ENCODE measurements at regions not wholly inside any gene's neighbourhood (a gene's known extent, or its start where the extent isn't known, plus 50 kb on each side); places are given as distances from the start of the nearest gene placed in this dataset.

DNA sequence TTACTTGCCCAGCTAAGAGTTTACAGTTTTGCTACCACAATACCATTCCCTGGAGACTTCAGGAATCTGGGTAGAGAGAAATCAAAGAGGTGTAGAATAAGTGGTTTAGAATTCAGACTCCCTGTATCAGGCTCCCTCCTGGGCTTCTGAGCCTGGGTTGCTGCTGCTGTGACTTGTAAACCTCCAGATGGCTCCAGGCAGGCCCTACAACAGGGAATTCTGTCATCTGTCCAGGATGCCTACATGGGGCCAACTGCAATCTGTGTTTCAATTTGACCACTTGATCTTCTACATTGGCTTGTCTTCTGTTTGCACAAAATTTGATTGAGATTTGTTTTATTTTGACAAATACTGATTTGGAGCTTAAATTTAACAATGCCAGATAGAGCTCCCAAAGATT, 183.9 kb downstream of the RAD51AP2 start:
- no peak overlapping the region for H3K4me3 ChIP-seq (ENCODE audit: low read depth, low read length)
- H3K4me1 ChIP-seq: no peaks in the 10 kb centered on the region
- H3K9ac ChIP-seq: no peak overlapping the region
- H3K9me3 ChIP-seq (ENCODE audit: control insufficient read depth, low read length): no peaks in the 10 kb centered on the region
- H3K36me3 ChIP-seq (ENCODE audit: control insufficient read depth, insufficient read depth, low read length): no peaks in the 10 kb centered on the region
- TF ChIP-seq, protein P1, sequence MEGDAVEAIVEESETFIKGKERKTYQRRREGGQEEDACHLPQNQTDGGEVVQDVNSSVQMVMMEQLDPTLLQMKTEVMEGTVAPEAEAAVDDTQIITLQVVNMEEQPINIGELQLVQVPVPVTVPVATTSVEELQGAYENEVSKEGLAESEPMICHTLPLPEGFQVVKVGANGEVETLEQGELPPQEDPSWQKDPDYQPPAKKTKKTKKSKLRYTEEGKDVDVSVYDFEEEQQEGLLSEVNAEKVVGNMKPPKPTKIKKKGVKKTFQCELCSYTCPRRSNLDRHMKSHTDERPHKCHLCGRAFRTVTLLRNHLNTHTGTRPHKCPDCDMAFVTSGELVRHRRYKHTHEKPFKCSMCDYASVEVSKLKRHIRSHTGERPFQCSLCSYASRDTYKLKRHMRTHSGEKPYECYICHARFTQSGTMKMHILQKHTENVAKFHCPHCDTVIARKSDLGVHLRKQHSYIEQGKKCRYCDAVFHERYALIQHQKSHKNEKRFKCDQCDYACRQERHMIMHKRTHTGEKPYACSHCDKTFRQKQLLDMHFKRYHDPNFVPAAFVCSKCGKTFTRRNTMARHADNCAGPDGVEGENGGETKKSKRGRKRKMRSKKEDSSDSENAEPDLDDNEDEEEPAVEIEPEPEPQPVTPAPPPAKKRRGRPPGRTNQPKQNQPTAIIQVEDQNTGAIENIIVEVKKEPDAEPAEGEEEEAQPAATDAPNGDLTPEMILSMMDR (IDR thresholded peaks at IDR 0.05): no peak
- no peak overlapping the region for H3K27ac ChIP-seq
- no peak overlapping the region for H3K4me2 ChIP-seq (ENCODE audit: low read length)
- no peaks in the 10 kb centered on the region for H3K27me3 ChIP-seq (ENCODE audit: control insufficient read depth, insufficient read depth, low read length)
- H3K79me2 ChIP-seq: no peaks in the 10 kb centered on the region
- no peak overlapping the region for H2AFZ ChIP-seq

DNA sequence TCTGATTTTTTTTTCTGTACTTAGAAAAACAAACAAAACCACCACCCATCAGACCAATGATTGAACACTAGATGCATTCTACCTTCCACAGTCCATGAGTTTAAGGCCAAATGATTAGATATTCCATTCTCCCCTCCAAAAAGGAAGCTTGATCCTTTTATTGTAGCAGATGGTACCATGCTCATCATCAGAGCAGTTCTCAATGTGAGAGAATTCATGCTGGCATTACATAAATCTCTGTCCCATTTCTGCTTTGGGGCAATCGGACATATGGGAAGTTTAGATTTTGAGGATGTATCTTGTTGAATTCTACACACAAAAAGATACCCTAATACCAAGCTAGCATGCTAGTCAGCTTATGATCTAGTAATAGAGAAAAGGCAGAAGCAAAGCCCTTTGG, 186.6 kb downstream of the RAD51AP2 start:
- Histone ChIP-seq H3K36me3 (ENCODE audit: control insufficient read depth, insufficient read depth, low read length) (no peaks in the 10 kb centered on the region), H3K27ac (no peak overlapping the region), H2AFZ (no peak overlapping the region), H3K4me2 (ENCODE audit: low read length) (no peak overlapping the region), H3K27me3 (ENCODE audit: control insufficient read depth, insufficient read depth, low read length) (no peaks in the 10 kb centered on the region), H3K9me3 (ENCODE audit: control insufficient read depth, low read length) (no peaks in the 10 kb centered on the region), H3K9ac (no peak overlapping the region), H3K4me3 (ENCODE audit: low read depth, low read length) (no peak overlapping the region), H3K4me1 (no peaks in the 10 kb centered on the region), H3K79me2 (no peaks in the 10 kb centered on the region)
- TF ChIP-seq, protein P1 (IDR thresholded peaks at IDR 0.05): no peak

DNA sequence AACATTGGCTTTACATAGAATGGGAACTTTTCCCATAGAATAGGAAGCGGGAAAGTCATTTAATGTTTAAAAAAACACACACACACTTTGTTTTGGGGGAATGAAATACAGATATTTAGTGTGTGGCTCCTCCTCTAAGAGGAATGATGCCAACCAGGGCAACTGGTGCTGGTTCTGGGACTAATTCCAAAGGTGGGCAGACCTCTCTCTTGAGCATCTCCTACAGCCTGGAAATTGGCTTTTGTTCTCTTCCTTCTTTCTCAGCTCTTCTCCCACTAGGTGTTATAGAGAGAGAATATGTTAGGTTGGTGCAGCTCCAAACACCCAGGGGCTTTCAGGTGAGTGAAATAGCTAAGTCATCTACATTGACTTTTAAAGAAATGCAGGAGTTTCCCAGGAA, 190.1 kb downstream of the RAD51AP2 start:
- no peak overlapping the region for H3K9ac ChIP-seq
- TF ChIP-seq, protein P1 (IDR thresholded peaks at IDR 0.05): no peak

DNA sequence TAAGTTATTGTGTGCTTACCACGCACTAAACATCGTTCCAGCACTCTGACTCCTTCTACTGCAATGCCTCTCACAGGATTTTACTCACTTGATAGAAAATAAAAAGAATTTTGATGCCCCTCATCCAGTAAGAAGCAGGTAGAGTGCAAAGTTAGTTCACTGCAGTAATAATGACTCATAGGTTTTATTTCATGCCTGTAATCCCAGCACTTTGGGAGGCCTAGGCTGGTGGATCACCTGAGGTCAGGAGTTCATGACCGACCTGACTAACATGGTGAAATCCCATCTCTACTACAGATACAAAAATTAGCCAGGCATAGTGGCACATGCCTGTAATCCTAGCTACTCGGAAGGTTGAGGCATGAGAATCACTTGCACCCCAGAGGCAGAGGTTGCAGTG, 190.6 kb downstream of the RAD51AP2 start:
- Histone ChIP-seq H3K9ac (no peak overlapping the region), H3K36me3 (ENCODE audit: control insufficient read depth, insufficient read depth, low read length) (no peaks in the 10 kb centered on the region), H3K9me3 (ENCODE audit: control insufficient read depth, low read length) (no peaks in the 10 kb centered on the region), H3K27me3 (ENCODE audit: control insufficient read depth, insufficient read depth, low read length) (no peaks in the 10 kb centered on the region), H3K4me1 (no peaks in the 10 kb centered on the region), H3K4me3 (ENCODE audit: low read depth, low read length) (no peak overlapping the region), H3K27ac (no peak overlapping the region), H3K4me2 (ENCODE audit: low read length) (no peak overlapping the region), H3K79me2 (no peaks in the 10 kb centered on the region), H2AFZ (no peak overlapping the region)
- TF ChIP-seq, protein P1 (IDR thresholded peaks at IDR 0.05): no peak

More for the DNA sequence above, 190.1 kb downstream of the RAD51AP2 start:
- Histone ChIP-seq H3K79me2 (no peaks in the 10 kb centered on the region), H3K27ac (no peak overlapping the region), H3K27me3 (ENCODE audit: control insufficient read depth, insufficient read depth, low read length) (no peaks in the 10 kb centered on the region), H3K4me1 (no peaks in the 10 kb centered on the region), H3K36me3 (ENCODE audit: control insufficient read depth, insufficient read depth, low read length) (no peaks in the 10 kb centered on the region), H3K4me2 (ENCODE audit: low read length) (no peak overlapping the region), H3K9me3 (ENCODE audit: control insufficient read depth, low read length) (no peaks in the 10 kb centered on the region), H2AFZ (no peak overlapping the region), H3K4me3 (ENCODE audit: low read depth, low read length) (no peak overlapping the region)

DNA sequence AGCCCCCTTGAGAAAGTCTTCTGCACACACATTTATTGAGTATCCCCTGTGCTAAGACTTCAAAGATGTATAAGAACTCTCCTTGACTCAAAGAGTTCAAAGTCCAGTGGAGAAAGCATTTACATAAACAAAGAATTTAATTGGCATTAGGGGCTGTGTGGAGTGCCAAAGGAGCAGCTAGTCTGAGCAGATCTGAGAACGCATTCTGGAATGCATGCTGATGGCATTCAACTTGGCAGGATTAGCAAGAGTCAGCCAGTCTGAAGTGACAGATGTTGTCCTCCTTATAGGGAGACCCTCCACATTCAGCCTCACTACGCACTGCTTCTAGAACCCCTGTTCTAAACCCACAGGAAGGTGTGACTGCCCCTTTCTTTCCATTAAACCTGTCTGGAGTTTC, 191.5 kb downstream of the RAD51AP2 start:
- Histone ChIP-seq H2AFZ (no peak overlapping the region), H3K9ac (no peak overlapping the region), H3K79me2 (no peaks in the 10 kb centered on the region), H3K4me3 (ENCODE audit: low read depth, low read length) (no peak overlapping the region), H3K27me3 (ENCODE audit: control insufficient read depth, insufficient read depth, low read length) (no peaks in the 10 kb centered on the region), H3K27ac (no peak overlapping the region), H3K36me3 (ENCODE audit: control insufficient read depth, insufficient read depth, low read length) (no peaks in the 10 kb centered on the region), H3K4me2 (ENCODE audit: low read length) (no peak overlapping the region), H3K4me1 (no peaks in the 10 kb centered on the region), H3K9me3 (ENCODE audit: control insufficient read depth, low read length) (no peaks in the 10 kb centered on the region)
- TF ChIP-seq, protein P1 (IDR thresholded peaks at IDR 0.05): no peak

Data from parathyroid adenoma (tissue), 2 donors.